ENCODE measurements at regions not wholly inside any gene's neighbourhood (a gene's known extent, or its start where the extent isn't known, plus 50 kb on each side); places are given as distances from the start of the nearest gene placed in this dataset.

GRCh38 chr11:19644316-19644715 lies 68.3 kb upstream of the NAV2 start:
- no peak for DNase-seq (ENCODE audit: low read depth)
- H3K4me3 ChIP-seq (ENCODE audit: low read depth, low read length) = no peak overlapping the region
- no peak for TF ChIP-seq CTCF (IDR thresholded peaks at IDR 0.05; ENCODE audit: low read depth, low read length, missing control alignments)

DNA sequence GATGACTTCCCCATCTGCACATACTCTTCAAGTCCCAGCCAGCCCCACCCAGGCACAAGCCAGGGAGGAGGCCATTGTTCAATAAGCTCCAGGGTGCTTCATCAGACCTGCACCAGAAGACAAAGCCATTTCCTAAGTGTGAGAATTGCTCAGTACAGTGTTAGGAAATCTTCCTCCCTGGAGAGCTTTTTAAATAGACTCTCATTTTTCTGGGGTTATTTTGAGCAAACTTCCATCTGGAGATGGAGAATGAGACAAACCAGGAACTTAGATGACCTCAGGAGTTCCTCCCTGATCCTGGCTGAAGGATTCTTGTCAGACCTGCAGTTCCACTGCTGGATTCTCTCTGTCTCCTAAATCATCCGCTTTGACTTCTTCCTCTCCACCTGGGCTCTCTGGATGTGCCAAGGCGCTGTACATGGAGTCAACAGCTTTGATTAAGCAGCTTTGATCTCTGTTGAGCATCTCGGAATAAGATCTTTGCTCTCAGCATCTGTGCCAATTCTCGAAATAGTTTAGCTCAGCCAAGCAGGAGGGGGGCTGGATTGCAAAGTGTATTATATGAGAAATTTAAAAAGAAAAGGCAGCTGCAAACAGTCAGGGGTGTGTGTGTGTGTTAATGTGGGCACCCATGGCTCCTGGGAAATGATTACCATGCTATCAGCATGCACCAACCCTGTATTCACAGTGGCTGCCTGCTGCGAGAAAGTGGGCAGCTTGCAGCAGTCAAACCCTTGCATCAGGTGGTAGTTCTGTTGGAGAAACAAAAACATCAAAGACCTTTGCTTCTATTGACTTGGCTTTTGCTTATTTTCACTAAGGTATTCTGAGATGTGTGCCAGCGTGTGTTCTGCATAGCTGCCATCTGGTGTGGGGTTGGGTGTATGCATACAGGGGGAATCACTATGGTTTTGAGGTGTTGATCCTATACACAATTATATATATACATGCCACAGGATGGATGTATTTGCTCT lies 70.2 kb upstream of the NAV2 start:
- DNase-seq (ENCODE audit: low read depth) = no peak

GRCh38 chr11:19639603-19640105 lies 73.0 kb upstream of the NAV2 start:
- no peak overlapping the region for H3K4me3 ChIP-seq (ENCODE audit: low read depth, low read length)
- DNase-seq (ENCODE audit: low read depth) = no peak
- TF ChIP-seq CTCF (IDR thresholded peaks at IDR 0.05; ENCODE audit: low read depth, low read length, missing control alignments) = no peak

More for the DNA sequence above, 70.2 kb upstream of the NAV2 start:
- no peak for TF ChIP-seq CTCF (IDR thresholded peaks at IDR 0.05; ENCODE audit: low read depth, low read length, missing control alignments)
- no peak overlapping the region for H3K4me3 ChIP-seq (ENCODE audit: low read depth, low read length)

DNA sequence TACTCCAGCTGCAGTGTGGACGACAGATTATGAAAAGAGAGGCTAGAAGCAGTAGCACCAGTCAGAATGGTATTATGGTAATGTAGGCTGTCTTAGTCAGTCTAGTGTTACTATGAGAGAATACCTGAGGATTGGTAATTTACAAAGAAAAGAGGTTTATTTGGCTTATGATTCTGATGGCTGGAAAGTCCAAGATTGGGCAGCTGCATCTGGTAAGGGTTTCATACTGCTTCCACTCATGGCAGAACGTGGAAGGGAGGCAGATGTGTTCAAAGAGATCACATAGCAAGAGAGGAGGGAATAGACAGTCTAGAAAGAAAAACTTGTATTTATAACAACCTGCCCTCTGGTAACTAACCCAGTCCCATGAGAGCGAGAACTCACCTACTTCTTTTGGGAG lies 77.3 kb upstream of the NAV2 start:
- no peak for DNase-seq (ENCODE audit: low read depth)
- no peak for TF ChIP-seq CTCF (IDR thresholded peaks at IDR 0.05; ENCODE audit: low read depth, low read length, missing control alignments)
- H3K4me3 ChIP-seq (ENCODE audit: low read depth, low read length) = no peak overlapping the region

DNA sequence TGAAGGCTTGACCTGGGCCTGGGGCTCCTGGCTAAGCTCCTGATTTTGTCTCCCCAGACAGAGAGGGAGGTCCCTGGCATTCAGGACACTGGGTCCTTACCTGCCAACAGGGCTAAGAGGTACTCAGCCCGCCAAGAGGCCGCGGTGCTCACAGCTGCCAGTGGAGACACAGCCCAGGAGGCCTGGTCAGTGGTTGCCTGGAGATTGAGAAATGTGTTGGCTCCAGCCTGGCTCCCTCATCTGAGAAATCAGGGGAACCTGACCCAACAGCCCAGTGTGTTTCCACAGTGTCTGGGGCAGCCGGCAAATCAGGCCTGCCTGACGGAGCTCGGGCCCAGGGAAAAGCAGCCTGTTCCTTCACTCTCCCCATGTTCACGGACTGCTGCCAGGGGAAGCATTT lies 79.4 kb upstream of the NAV2 start:
- no peak for DNase-seq (ENCODE audit: low read depth)
- no peak for TF ChIP-seq CTCF (IDR thresholded peaks at IDR 0.05; ENCODE audit: low read depth, low read length, missing control alignments)
- H3K4me3 ChIP-seq (ENCODE audit: low read depth, low read length) = no peak overlapping the region

GRCh38 chr11:19632499-19632834 lies 80.2 kb upstream of the NAV2 start:
- DNase-seq (ENCODE audit: low read depth) = no peak
- no peak overlapping the region for H3K4me3 ChIP-seq (ENCODE audit: low read depth, low read length)
- no peak for TF ChIP-seq CTCF (IDR thresholded peaks at IDR 0.05; ENCODE audit: low read depth, low read length, missing control alignments)

All from GM12864 (cell line).